MM.1S (cell line): ENCODE measurements at regions not wholly inside any gene's neighbourhood (a gene's known extent, or its start where the extent isn't known, plus 50 kb on each side); places are given as distances from the start of the nearest gene placed in this dataset.

ENCODE experiments used
- EZH2 ChIP-seq: fragments of 300-600 bp; sonication (generic); optimal IDR thresholded peaks from 2 replicates; pipeline ENCODE3; 2017; ENCODE audit warnings: low read depth, mild to moderate bottlenecking, antibody characterized with exemption, low read length, mixed read lengths
- EZH2phosphoT487 ChIP-seq: fragments of 300-600 bp; sonication (generic); IDR thresholded peaks from 2 replicates; pipeline ENCODE4 v1.6.1; 2018; ENCODE audit warnings: antibody characterized with exemption, low read length
- TF ChIP-seq, protein P1 (sequence below): fragments of 300-600 bp; sonication (generic); IDR thresholded peaks from 2 replicates; pipeline ENCODE4 v1.5.1; 2016; ENCODE audit warnings: antibody characterized with exemption, low read length, mixed read lengths

DNA sequence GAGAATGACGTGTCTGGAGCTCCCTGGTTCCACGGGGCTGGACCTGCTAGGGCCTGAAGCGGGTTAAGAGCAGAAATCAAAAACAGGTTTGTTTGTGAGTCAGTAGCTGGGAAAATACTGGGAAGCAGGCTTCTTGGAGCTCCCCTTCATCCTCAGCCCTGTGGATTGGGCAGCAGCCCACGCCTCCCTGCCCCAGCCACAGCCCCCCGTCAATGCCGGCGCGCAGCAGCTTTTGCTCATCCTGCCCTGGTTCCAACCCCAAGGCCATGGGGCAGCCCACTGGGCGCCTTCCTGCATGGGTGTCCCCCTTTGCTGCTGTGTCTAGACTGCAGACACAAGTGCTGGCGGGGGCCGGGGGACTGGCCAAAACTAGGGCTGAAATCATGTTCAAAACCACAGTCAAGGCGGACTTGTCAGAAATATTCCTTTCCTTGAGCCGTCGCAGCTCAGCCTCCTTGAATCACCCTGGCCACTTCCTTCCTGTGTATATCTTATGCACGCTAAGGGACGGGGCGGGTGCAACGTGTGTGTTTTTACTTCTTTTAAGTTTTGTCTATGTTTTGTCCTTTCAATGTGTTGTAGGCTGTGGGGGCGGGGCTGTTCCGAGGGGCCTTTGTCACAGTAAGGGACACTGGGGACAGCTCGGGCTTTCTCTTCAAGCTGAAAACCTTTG lies 108.1 kb downstream of the KLF13 start:
- TF ChIP-seq, protein P1, sequence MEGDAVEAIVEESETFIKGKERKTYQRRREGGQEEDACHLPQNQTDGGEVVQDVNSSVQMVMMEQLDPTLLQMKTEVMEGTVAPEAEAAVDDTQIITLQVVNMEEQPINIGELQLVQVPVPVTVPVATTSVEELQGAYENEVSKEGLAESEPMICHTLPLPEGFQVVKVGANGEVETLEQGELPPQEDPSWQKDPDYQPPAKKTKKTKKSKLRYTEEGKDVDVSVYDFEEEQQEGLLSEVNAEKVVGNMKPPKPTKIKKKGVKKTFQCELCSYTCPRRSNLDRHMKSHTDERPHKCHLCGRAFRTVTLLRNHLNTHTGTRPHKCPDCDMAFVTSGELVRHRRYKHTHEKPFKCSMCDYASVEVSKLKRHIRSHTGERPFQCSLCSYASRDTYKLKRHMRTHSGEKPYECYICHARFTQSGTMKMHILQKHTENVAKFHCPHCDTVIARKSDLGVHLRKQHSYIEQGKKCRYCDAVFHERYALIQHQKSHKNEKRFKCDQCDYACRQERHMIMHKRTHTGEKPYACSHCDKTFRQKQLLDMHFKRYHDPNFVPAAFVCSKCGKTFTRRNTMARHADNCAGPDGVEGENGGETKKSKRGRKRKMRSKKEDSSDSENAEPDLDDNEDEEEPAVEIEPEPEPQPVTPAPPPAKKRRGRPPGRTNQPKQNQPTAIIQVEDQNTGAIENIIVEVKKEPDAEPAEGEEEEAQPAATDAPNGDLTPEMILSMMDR: no peak
- no peak for TF ChIP-seq EZH2
- no peak for TF ChIP-seq EZH2phosphoT487
